Naive thymus-derived CD4-positive, alpha-beta T cell (primary cell): ENCODE measurements at regions not wholly inside any gene's neighbourhood (a gene's known extent, or its start where the extent isn't known, plus 50 kb on each side); places are given as distances from the start of the nearest gene placed in this dataset.

Source experiments
- ATAC-seq: fragments of 150-1000 bp; cut with Tn5 transposase; 2 replicates; pipeline ENCODE4 v1.10.0; 2021; ENCODE audit warnings: mild to moderate bottlenecking, moderate library complexity
- CTCF ChIA-PET: fragments of 350-600 bp; sonication (Branson Sonifier 250); formaldehyde crosslinking; loops from one replicate; lab custom pipeline; 2021; ENCODE audit warnings: antibody characterized with exemption; lab: Charles Lee
- POLR2A ChIA-PET: fragments of 350-600 bp; sonication (Branson Sonifier 250); formaldehyde crosslinking; loops from one replicate; lab custom pipeline; 2021; ENCODE audit warnings: antibody characterized with exemption, inconsistent platforms; lab: Charles Lee
- DNase-seq, 9 donors: peaks; one replicate each; pipeline versions ENCODE4 v3.0.0 to v3.0.0-alpha.2; 2020 to 2022; ENCODE audit warnings: mixed read lengths in 1 of 9
- H3K27ac ChIP-seq: one replicate; pipeline ENCODE4 v1.7.0; 2013; ENCODE audit warnings: mild to moderate bottlenecking, low read depth, low read length, moderate library complexity
- H3K27me3 ChIP-seq, 2 donors: one replicate each; pipeline ENCODE4 v1.7.0; 2013; ENCODE audit warnings: low read length in 2 of 2, mild to moderate bottlenecking in 2 of 2, moderate library complexity in 2 of 2; ENCODE audit not compliant: control insufficient read depth in 2 of 2, insufficient read depth in 2 of 2
- H3K36me3 ChIP-seq, 3 experiments: 1 replicate in 2 of 3; 2 replicates in 1 of 3; pipeline ENCODE4 v1.7.0; 2013; ENCODE audit warnings: low read length in 3 of 3, mild to moderate bottlenecking in 3 of 3, moderate library complexity in 1 of 3; ENCODE audit not compliant: insufficient read depth in 3 of 3, control insufficient read depth in 2 of 3
- H3K4me1 ChIP-seq, 2 donors: one replicate each; pipeline ENCODE4 v1.7.0; 2013; ENCODE audit warnings: low read length in 2 of 2, mild to moderate bottlenecking in 2 of 2, moderate library complexity in 1 of 2; ENCODE audit not compliant: control insufficient read depth in 2 of 2, insufficient read depth in 2 of 2
- H3K4me3 ChIP-seq: 2 replicates; pipeline ENCODE4 v1.7.0; 2013; ENCODE audit warnings: mild to moderate bottlenecking, low read length
- H3K9me3 ChIP-seq, 3 experiments: 1 replicate in 2 of 3; 2 replicates in 1 of 3; pipeline ENCODE4 v1.7.0; 2013; ENCODE audit warnings: low read length in 3 of 3; ENCODE audit not compliant: control insufficient read depth in 2 of 3
- H3K27ac Mint-ChIP-seq, 9 donors: one replicate each; pipeline ENCODE4 v1.8.0; 2020 to 2022; ENCODE audit warnings: mixed read lengths in 9 of 9, mild to moderate bottlenecking in 8 of 9, moderate library complexity in 5 of 9, inconsistent platforms in 2 of 9
- H3K27me3 Mint-ChIP-seq, 5 donors: one replicate each; pipeline ENCODE4 v1.8.0; 2021 to 2022; ENCODE audit warnings: mixed read lengths in 5 of 5, mild to moderate bottlenecking in 1 of 5
- H3K36me3 Mint-ChIP-seq, 5 donors: one replicate each; pipeline ENCODE4 v1.8.0; 2020 to 2022; ENCODE audit warnings: mixed read lengths in 5 of 5, mild to moderate bottlenecking in 3 of 5, inconsistent platforms in 1 of 5
- H3K4me1 Mint-ChIP-seq, 7 donors: one replicate each; pipeline ENCODE4 v1.8.0; 2020 to 2022; ENCODE audit warnings: mixed read lengths in 7 of 7, mild to moderate bottlenecking in 3 of 7, inconsistent platforms in 1 of 7
- H3K4me3 Mint-ChIP-seq, 10 donors: one replicate each; pipeline ENCODE4 v1.8.0; 2020 to 2022; ENCODE audit warnings: mild to moderate bottlenecking in 10 of 10, mixed read lengths in 10 of 10, moderate library complexity in 6 of 10, inconsistent platforms in 2 of 10
- H3K9me3 Mint-ChIP-seq, 11 donors: one replicate each; pipeline ENCODE4 v1.8.0; 2020 to 2022; ENCODE audit warnings: mixed read lengths in 11 of 11, mild to moderate bottlenecking in 4 of 11, inconsistent platforms in 1 of 11, moderate library complexity in 1 of 11
- intact Hi-C, 2 donors: fragments of 100-400 bp; cut with micrococcal nuclease; formaldehyde crosslinking; loops; one replicate each; pipeline ENCODE4 v1.15.1; 2023

DNA sequence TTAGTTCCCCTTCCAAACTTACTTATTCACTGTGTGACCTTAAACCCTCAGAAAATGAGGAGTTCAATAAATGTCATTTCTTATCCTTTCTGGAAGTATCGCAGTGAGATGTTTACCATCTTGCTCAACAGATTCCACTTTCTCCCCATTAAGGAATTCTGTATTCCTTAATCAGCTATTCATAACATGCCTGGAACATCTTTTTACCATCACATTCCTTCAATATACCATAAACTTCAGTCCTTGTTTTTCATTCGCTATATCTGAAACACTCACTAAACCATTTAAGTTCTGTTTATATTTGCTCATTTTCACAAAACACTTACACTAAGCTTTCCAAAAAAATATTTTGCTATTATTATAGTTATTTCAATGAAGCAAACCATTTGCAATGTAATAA, 1158.6 kb downstream of the CDH12 start:
- H3K36me3 ChIP-seq = no peaks in the 10 kb centered on the region
- DNase-seq (no peak), ATAC-seq (no peak)
- Mint-ChIP-seq H3K27me3 (no peaks in the 10 kb centered on the region), H3K36me3 (no peaks in the 10 kb centered on the region), H3K9me3 (peaks cover 0 to 18% (median 6%) of the 10 kb centered on the region in 11 donors), H3K4me3 (no peak overlapping the region), H3K4me1 (no peaks in the 10 kb centered on the region), H3K27ac (no peak overlapping the region)
- CTCF ChIA-PET = no interaction called here
- intact Hi-C loops = no loop called here
- H3K27me3 ChIP-seq = peaks cover 0 to 4% of the 10 kb centered on the region in 2 donors
- POLR2A ChIA-PET = no interaction called here
- no peak overlapping the region for H3K4me3 ChIP-seq
- no peaks in the 10 kb centered on the region for H3K4me1 ChIP-seq
- no peaks in the 10 kb centered on the region for H3K9me3 ChIP-seq
- no peak overlapping the region for H3K27ac ChIP-seq

- no peaks in the 10 kb centered on the region for H3K4me1 Mint-ChIP-seq
- no peaks in the 10 kb centered on the region for H3K27me3 Mint-ChIP-seq
- peaks cover 0 to under 1% of the 10 kb centered on the region in 2 donors for H3K27me3 ChIP-seq
- H3K4me3 Mint-ChIP-seq = no peak overlapping the region
- POLR2A ChIA-PET = no interaction called here
- intact Hi-C loops = no loop called here
- ATAC-seq (no peak), DNase-seq (no peak)
- peaks cover 0 to 14% (median 4%) of the 10 kb centered on the region in 11 donors for H3K9me3 Mint-ChIP-seq
- no peak overlapping the region for H3K4me3 ChIP-seq
- no peaks in the 10 kb centered on the region for H3K36me3 Mint-ChIP-seq
- H3K4me1 ChIP-seq = no peaks in the 10 kb centered on the region
- H3K9me3 ChIP-seq = no peaks in the 10 kb centered on the region
- H3K27ac ChIP-seq = no peak overlapping the region
- H3K27ac Mint-ChIP-seq = no peak overlapping the region
- H3K36me3 ChIP-seq = no peaks in the 10 kb centered on the region
- CTCF ChIA-PET = no interaction called here
These were observed 1159.6 kb downstream of the CDH12 start for GRCh38 chr5:21693591-21693990.

DNA sequence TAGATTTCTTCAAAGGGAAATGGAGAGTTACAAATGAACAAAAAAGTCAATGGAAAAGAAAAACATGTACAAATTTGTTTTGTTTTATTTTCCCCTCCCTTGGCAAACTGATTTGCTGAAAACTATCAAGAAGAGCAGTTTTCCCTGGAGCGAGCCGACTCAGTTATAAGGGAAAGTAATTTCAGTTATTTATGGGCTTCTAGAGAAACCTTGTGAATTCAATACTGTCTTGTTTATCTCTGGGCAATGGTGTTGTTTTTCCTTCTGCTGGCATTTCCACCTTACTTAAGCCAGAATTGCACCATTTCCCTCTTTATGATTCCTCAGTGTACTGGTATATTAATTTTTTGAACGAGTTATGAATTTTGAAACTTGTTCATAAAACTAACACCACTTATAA, 1163.6 kb downstream of the CDH12 start:
- Histone ChIP-seq H3K4me3 (no peak overlapping the region), H3K27me3 (no peaks in the 10 kb centered on the region), H3K4me1 (no peaks in the 10 kb centered on the region), H3K27ac (no peak overlapping the region), H3K36me3 (no peaks in the 10 kb centered on the region), H3K9me3 (no peaks in the 10 kb centered on the region)
- Mint-ChIP-seq H3K36me3 (no peaks in the 10 kb centered on the region), H3K4me1 (no peaks in the 10 kb centered on the region), H3K4me3 (no peak overlapping the region), H3K9me3 (peaks cover 0 to 14% (median 3%) of the 10 kb centered on the region in 11 donors), H3K27ac (no peak overlapping the region), H3K27me3 (no peaks in the 10 kb centered on the region)
- ATAC-seq (no peak), DNase-seq (no peak)
- intact Hi-C loops = no loop called here
- CTCF ChIA-PET = no interaction called here
- POLR2A ChIA-PET = no interaction called here

DNA sequence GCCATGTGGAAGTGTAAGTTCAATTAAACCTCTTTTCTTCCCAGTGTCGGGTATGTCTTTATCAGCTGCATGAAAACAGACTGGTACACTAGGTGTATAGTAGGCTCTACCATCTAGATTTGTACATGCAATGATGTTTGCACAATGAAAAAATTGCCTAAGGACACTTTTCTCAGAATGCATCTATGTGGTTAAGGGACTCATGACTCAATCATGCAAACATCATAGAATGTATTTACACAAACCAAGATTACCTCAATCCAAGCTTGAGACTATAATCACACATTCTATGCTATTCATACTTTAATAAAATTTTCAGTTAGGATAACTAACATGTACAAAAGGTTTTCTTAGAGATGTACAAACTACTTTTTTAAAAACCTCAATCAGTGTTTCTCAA, 1164.5 kb downstream of the CDH12 start:
- no peaks in the 10 kb centered on the region for H3K4me1 Mint-ChIP-seq
- POLR2A ChIA-PET = no interaction called here
- H3K36me3 Mint-ChIP-seq = no peaks in the 10 kb centered on the region
- H3K27me3 Mint-ChIP-seq = no peaks in the 10 kb centered on the region
- Histone ChIP-seq H3K27ac (no peak overlapping the region), H3K27me3 (no peaks in the 10 kb centered on the region), H3K9me3 (no peaks in the 10 kb centered on the region), H3K36me3 (no peaks in the 10 kb centered on the region), H3K4me3 (no peak overlapping the region), H3K4me1 (no peaks in the 10 kb centered on the region)
- H3K4me3 Mint-ChIP-seq = no peak overlapping the region
- intact Hi-C loops = no loop called here
- DNase-seq (no peak), ATAC-seq (no peak)
- peaks cover 0 to 9% (median 3%) of the 10 kb centered on the region in 11 donors for H3K9me3 Mint-ChIP-seq
- CTCF ChIA-PET = no interaction called here
- no peak overlapping the region for H3K27ac Mint-ChIP-seq

- no peaks in the 10 kb centered on the region for H3K4me1 Mint-ChIP-seq
- DNase-seq (no peak), ATAC-seq (no peak)
- Histone ChIP-seq H3K27ac (no peak overlapping the region), H3K36me3 (no peaks in the 10 kb centered on the region), H3K9me3 (no peaks in the 10 kb centered on the region), H3K4me3 (no peak overlapping the region), H3K27me3 (no peaks in the 10 kb centered on the region), H3K4me1 (no peaks in the 10 kb centered on the region)
- no peaks in the 10 kb centered on the region for H3K27me3 Mint-ChIP-seq
- H3K36me3 Mint-ChIP-seq = no peaks in the 10 kb centered on the region
- CTCF ChIA-PET = no interaction called here
- POLR2A ChIA-PET = no interaction called here
- no peak overlapping the region for H3K27ac Mint-ChIP-seq
- H3K4me3 Mint-ChIP-seq = no peak overlapping the region
- peaks cover 0 to 9% (median 3%) of the 10 kb centered on the region in 11 donors for H3K9me3 Mint-ChIP-seq
- intact Hi-C loops = no loop called here
These were observed 1165.5 kb downstream of the CDH12 start for GRCh38 chr5:21687621-21688020.

DNA sequence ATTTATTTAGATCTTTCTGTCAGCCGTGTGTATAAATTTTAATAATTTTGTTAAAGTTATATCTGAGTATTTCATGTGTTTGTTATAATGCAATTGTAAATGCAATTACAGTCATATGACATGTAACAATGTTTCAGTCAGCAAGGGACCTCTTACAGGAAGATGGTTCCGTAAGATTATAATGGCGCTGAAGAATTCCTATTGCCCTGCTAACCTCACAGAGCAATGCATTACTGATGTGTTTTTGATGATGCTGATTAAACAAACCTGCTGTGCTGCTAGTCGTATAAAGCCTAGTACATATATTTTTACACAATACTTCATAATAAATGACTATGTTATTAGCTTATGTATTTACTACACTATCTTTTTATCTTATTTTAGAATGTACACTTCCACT, 1166.4 kb downstream of the CDH12 start:
- Mint-ChIP-seq H3K9me3 (peaks cover 0 to 4% (median 0%) of the 10 kb centered on the region in 11 donors), H3K27me3 (no peaks in the 10 kb centered on the region), H3K4me3 (no peak overlapping the region), H3K36me3 (no peaks in the 10 kb centered on the region), H3K27ac (no peak overlapping the region), H3K4me1 (no peaks in the 10 kb centered on the region)
- Histone ChIP-seq H3K36me3 (no peaks in the 10 kb centered on the region), H3K27me3 (no peaks in the 10 kb centered on the region), H3K27ac (no peak overlapping the region), H3K9me3 (no peaks in the 10 kb centered on the region), H3K4me1 (no peaks in the 10 kb centered on the region), H3K4me3 (no peak overlapping the region)
- ChIA-PET CTCF (no interaction called here), POLR2A (no interaction called here)
- DNase-seq (no peak), ATAC-seq (no peak)
- intact Hi-C loops = no loop called here

GRCh38 chr5:21685522-21685921, 1167.6 kb downstream of the CDH12 start:
- Mint-ChIP-seq H3K27me3 (no peaks in the 10 kb centered on the region), H3K4me1 (no peaks in the 10 kb centered on the region), H3K9me3 (peaks cover 0 to 4% (median 0%) of the 10 kb centered on the region in 11 donors), H3K36me3 (no peaks in the 10 kb centered on the region), H3K4me3 (no peak overlapping the region), H3K27ac (no peak overlapping the region)
- DNase-seq (no peak), ATAC-seq (no peak)
- H3K27ac ChIP-seq = no peak overlapping the region
- intact Hi-C loops = no loop called here
- no peaks in the 10 kb centered on the region for H3K36me3 ChIP-seq
- ChIA-PET POLR2A (interaction anchor here (0.6 kb wide), 1 partner anchor 192 kb away, joined by 7 read pairs; no protein-coding TSS in a partner anchor), CTCF (no interaction called here)
- no peaks in the 10 kb centered on the region for H3K4me1 ChIP-seq
- no peaks in the 10 kb centered on the region for H3K27me3 ChIP-seq
- H3K9me3 ChIP-seq = no peaks in the 10 kb centered on the region
- no peak overlapping the region for H3K4me3 ChIP-seq
